K562 (cell line): ENCODE measurements at regions not wholly inside any gene's neighbourhood (a gene's known extent, or its start where the extent isn't known, plus 50 kb on each side); places are given as distances from the start of the nearest gene placed in this dataset.

Experiments
- ATAC-seq: fragments of 200-7000 bp; cut with Tn5 transposase; 3 replicates; pipeline ENCODE4 v1.9.1; 2020; ENCODE audit warnings: moderate library complexity
- BruUV-seq: library from RNA; stranded (reverse); fragments of 400-500 nt; replicated peaks from 2 replicates; lab custom pipeline; 2021; lab: Mats Ljungman, UMichigan
- CTCF ChIA-PET: fragments of 300-600 bp; formaldehyde crosslinking; extraction: SDS; loops from one replicate; lab custom pipeline; 2021; ENCODE audit warnings: low intra/inter-chr PET ratio; lab: Yijun Ruan, JAX
- POLR2A ChIA-PET: fragments of 300-600, 350-650 bp; sonication (Branson Sonifier 250); formaldehyde crosslinking; extraction: SDS; loops from one replicate; lab custom pipeline; 2021; ENCODE audit warnings: antibody characterized with exemption, inconsistent platforms; lab: Yijun Ruan, JAX
- DNase-seq, 4 experiments: peaks; one replicate each; pipeline versions ENCODE4 v3.0.0 to v3.0.0-alpha.2; 2011 to 2018; ENCODE audit warnings: low spot score in 3 of 4, mixed read lengths in 3 of 4; ENCODE audit errors: extremely low read depth in 1 of 4
- FAIRE-seq: peaks from 2 replicates; lab custom pipeline; 2011; peaks lifted over from hg19 to GRCh38; lab: Jason Lieb, UNC
- H2AFZ ChIP-seq: 2 replicates; pipeline ENCODE4 v1.6.0; 2011; ENCODE audit warnings: low read depth, low read length, control low read depth, inconsistent platforms
- H3K27ac ChIP-seq: fragments of 200-600 bp; 3 replicates; pipeline ENCODE4 v1.8.0; 2011; ENCODE audit warnings: low read depth, mild to moderate bottlenecking, control low read depth, inconsistent platforms, low read length, moderate library complexity, mixed read lengths; ENCODE audit errors: extremely low read depth
- H3K27me3 ChIP-seq, 2 experiments: fragments of 300-600 bp in 1 of 2; 2 replicates in 1 of 2; 3 replicates in 1 of 2; pipeline versions ENCODE4 v1.6.0 to v1.8.0; 2011; ENCODE audit warnings: inconsistent platforms in 2 of 2, low read length in 2 of 2, mild to moderate bottlenecking in 1 of 2, mixed read lengths in 1 of 2, moderate library complexity in 1 of 2; ENCODE audit not compliant: control insufficient read depth in 2 of 2, insufficient read depth in 2 of 2
- H3K36me3 ChIP-seq: fragments of 300-600 bp; 3 replicates; pipeline ENCODE4 v1.8.0; 2011; ENCODE audit warnings: mild to moderate bottlenecking, low read length, inconsistent platforms; ENCODE audit not compliant: control insufficient read depth, insufficient read depth
- H3K4me1 ChIP-seq, 2 experiments: fragments of 200-600 bp in 1 of 2; replicated peaks in 1 of 2; 2 replicates in 1 of 2; 3 replicates in 1 of 2; pipeline versions ENCODE4 v1.5.1 to v1.8.0; 2011; ENCODE audit warnings: inconsistent platforms in 2 of 2, low read length in 2 of 2, mild to moderate bottlenecking in 1 of 2, mixed read lengths in 1 of 2, moderate library complexity in 1 of 2; ENCODE audit not compliant: control insufficient read depth in 2 of 2, insufficient read depth in 2 of 2
- H3K4me2 ChIP-seq: 2 replicates; pipeline ENCODE4 v1.6.1; 2011; ENCODE audit warnings: low read length, control low read depth, inconsistent platforms, mixed read lengths; ENCODE audit not compliant: insufficient read depth
- H3K4me3 ChIP-seq: fragments of 200-600 bp; sonication (generic), shearing (Covaris generic); 2 replicates; pipeline ENCODE4 v1.5.1; 2016; ENCODE audit warnings: control low read depth, inconsistent platforms
- H3K79me2 ChIP-seq: fragments of 200-600 bp; 3 replicates; pipeline ENCODE4 v1.8.0; 2011; ENCODE audit warnings: low read length, inconsistent platforms; ENCODE audit not compliant: control insufficient read depth, insufficient read depth
- H3K9ac ChIP-seq, 2 experiments: 2 replicates each; pipeline versions ENCODE4 v1.6.0 to v1.6.1; 2011; ENCODE audit warnings: low read depth in 2 of 2, low read length in 2 of 2, control low read depth in 1 of 2, inconsistent platforms in 1 of 2, mild to moderate bottlenecking in 1 of 2, mixed read lengths in 1 of 2; ENCODE audit not compliant: insufficient read depth in 1 of 2
- H3K9me1 ChIP-seq: one replicate; pipeline ENCODE4 v1.6.0; 2011; ENCODE audit warnings: inconsistent platforms, mild to moderate bottlenecking, low read length, moderate library complexity; ENCODE audit not compliant: control insufficient read depth, insufficient read depth
- H3K9me3 ChIP-seq: replicated peaks from 2 replicates; pipeline ENCODE4 v1.5.1; 2011; ENCODE audit warnings: low read depth, low read length, inconsistent platforms; ENCODE audit not compliant: control insufficient read depth, insufficient read depth
- H4K20me1 ChIP-seq: replicated peaks from 2 replicates; pipeline ENCODE4 v1.6.1; 2011; ENCODE audit warnings: low read length, inconsistent platforms, mixed read lengths; ENCODE audit not compliant: control insufficient read depth, insufficient read depth
- BHLHE40 ChIP-seq: IDR thresholded peaks from 2 replicates; pipeline ENCODE4 v1.6.1; 2011; ENCODE audit warnings: low read length, improper control_type of control experiment
- BMI1 ChIP-seq: fragments of 150-350 bp; IDR thresholded peaks from 2 replicates; pipeline ENCODE4 v1.6.1; 2014; ENCODE audit warnings: low read length
- CCAR2 ChIP-seq: fragments of 200-400 bp; formaldehyde crosslinking; IDR thresholded peaks from 2 replicates; pipeline ENCODE4 v1.6.1; 2017; ENCODE audit warnings: mild to moderate bottlenecking, low read depth, low read length
- CCNT2 ChIP-seq: IDR thresholded peaks from 2 replicates; pipeline ENCODE4 v1.6.1; 2011; ENCODE audit warnings: borderline replicate concordance, low read depth, mild to moderate bottlenecking, moderate library complexity, mixed read lengths, low read length; ENCODE audit not compliant: insufficient read length; ENCODE audit errors: extremely low read depth
- ESRRA ChIP-seq: fragments of 450-650 bp; IDR thresholded peaks from 2 replicates; pipeline ENCODE4 v1.6.1; 2014; ENCODE audit warnings: low read depth, mild to moderate bottlenecking, moderate library complexity, borderline replicate concordance
- ILK ChIP-seq: fragments of 450-650 bp; IDR thresholded peaks from 2 replicates; pipeline ENCODE4 v1.6.1; 2016; ENCODE audit warnings: missing genetic modification characterization, low read depth, mild to moderate bottlenecking, missing compliant biosample characterization, moderate library complexity, borderline replicate concordance
- KLF10 ChIP-seq: fragments of 250-450 bp; sonication (Bioruptor Pico); IDR thresholded peaks from 2 replicates; pipeline ENCODE4 v1.6.1; 2021; ENCODE audit warnings: matching md5 sums
- PTTG1 ChIP-seq: fragments of 450-650 bp; IDR thresholded peaks from 2 replicates; pipeline ENCODE4 v1.6.1; 2016; ENCODE audit warnings: low read depth, mild to moderate bottlenecking, missing genetic modification characterization, missing compliant biosample characterization
- SRSF9 ChIP-seq: fragments of 200-400 bp; formaldehyde crosslinking; IDR thresholded peaks from 2 replicates; pipeline ENCODE4 v1.6.1; 2017; ENCODE audit warnings: low read depth, low read length, borderline replicate concordance
- STAT5A ChIP-seq: IDR thresholded peaks from 2 replicates; pipeline ENCODE4 v1.6.1; 2012; ENCODE audit warnings: low read length, inconsistent platforms, borderline replicate concordance
- ZBTB1 ChIP-seq: sonication (generic); formaldehyde crosslinking; IDR thresholded peaks from 2 replicates; pipeline ENCODE4 v1.8.1; 2023; ENCODE audit warnings: missing genetic modification reagents, low read depth, mild to moderate bottlenecking, borderline replicate concordance
- ZBTB17 ChIP-seq: fragments of 450-650 bp; formaldehyde crosslinking; IDR thresholded peaks from 2 replicates; pipeline ENCODE4 v1.4.0; 2020; ENCODE audit warnings: mild to moderate bottlenecking
- ZNF282 ChIP-seq: sonication (generic); formaldehyde crosslinking; IDR thresholded peaks from 2 replicates; pipeline ENCODE4 v1.8.1; 2023; ENCODE audit warnings: missing genetic modification reagents
- ZNF583 ChIP-seq: fragments of 250-450 bp; sonication (Bioruptor Pico); IDR thresholded peaks from 2 replicates; pipeline ENCODE4 v1.4.0; 2020
- WGBS: fragments of 100-300 bp; shearing (Covaris generic); methylation state at CpG from one replicate; pipeline ENCODE4 v1.1.6; 2016; ENCODE audit warnings: low coverage, mixed read lengths; ENCODE audit not compliant: insufficient coverage; ENCODE audit errors: missing lambda C conversion rate; 5-methylcytosine and 5-hydroxymethylcytosine counted together
- in situ Hi-C: fragments of 300-500 bp; cut with MboI; formaldehyde crosslinking; loops from 4 replicates; pipeline ENCODE4 v1.15.0; 2018; ENCODE audit warnings: inconsistent platforms, mixed read lengths
- intact Hi-C: fragments of 100-400 bp; cut with micrococcal nuclease; formaldehyde crosslinking; loops from 2 replicates; pipeline ENCODE4 v1.14.2; 2022
- TF ChIP-seq, protein P1 (sequence below): fragments of 450-650 bp; IDR thresholded peaks from 2 replicates; pipeline ENCODE4 v1.6.1; 2018; ENCODE audit not compliant: partially characterized antibody
- TF ChIP-seq, protein P2 (sequence below): fragments of 450-650 bp; IDR thresholded peaks from 2 replicates; pipeline ENCODE4 v1.6.1; 2016; ENCODE audit warnings: antibody characterized with exemption
- TF ChIP-seq, protein P3 (sequence below): sonication (generic); formaldehyde crosslinking; IDR thresholded peaks from 2 replicates; pipeline ENCODE4 v1.8.0; 2022; ENCODE audit warnings: mild to moderate bottlenecking, low read depth, missing genetic modification reagents

DNA sequence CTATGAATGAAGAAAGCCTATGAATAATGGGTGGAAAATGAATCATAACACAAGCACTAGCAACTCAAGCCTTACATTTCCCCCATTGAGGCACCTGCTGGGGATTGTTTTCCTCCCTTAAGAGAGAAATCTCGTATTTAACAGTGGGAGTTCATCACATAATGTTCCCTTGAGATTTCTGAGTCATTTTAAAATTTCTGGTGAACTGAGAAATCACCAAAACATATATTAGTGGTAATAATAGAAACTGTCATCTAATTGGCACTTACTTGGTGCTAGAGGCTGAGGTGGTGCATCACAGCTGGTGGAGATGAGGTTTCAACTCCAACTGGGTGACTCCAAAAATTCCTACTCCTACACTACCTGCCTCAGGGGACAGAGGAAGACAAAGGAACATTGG, 561.3 kb upstream of the LCORL start:
- H3K79me2 ChIP-seq, result no peaks in the 10 kb centered on the region
- H3K9me3 ChIP-seq, result no peaks in the 10 kb centered on the region
- H3K4me2 ChIP-seq, result no peak overlapping the region
- in situ Hi-C loops (loop anchor here (25.0 kb wide), 3 partner anchors 921 to 1221 kb away; no protein-coding TSS in a partner anchor), intact Hi-C loops (no loop called here)
- DNase-seq, result no peak
- H3K4me3 ChIP-seq, result no peak overlapping the region
- no peaks in the 10 kb centered on the region for H3K4me1 ChIP-seq
- H3K27ac ChIP-seq, result no peak overlapping the region
- WGBS, result 0% methylated on average over 1 of the region's 1 CpG
- no peaks in the 10 kb centered on the region for H3K9me1 ChIP-seq
- H3K9ac ChIP-seq, result no peak overlapping the region
- FAIRE-seq, result no peak
- no peak overlapping the region for H2AFZ ChIP-seq
- ChIA-PET CTCF (no interaction called here), POLR2A (no interaction called here)
- no peaks in the 10 kb centered on the region for H3K27me3 ChIP-seq
- no peaks in the 10 kb centered on the region for H4K20me1 ChIP-seq
- ATAC-seq, result no peak
- no peaks in the 10 kb centered on the region for H3K36me3 ChIP-seq
- no TSS peak for BruUV-seq
- TF ChIP-seq ILK (tag) (no peak), KLF10 (no peak), CCAR2 (no peak), CCNT2 (no peak), STAT5A (no peak), BHLHE40 (no peak), PTTG1 (tag) (no peak), ESRRA (no peak), ZNF583 (CRISPR knock-in tag) (no peak), ZBTB1 (CRISPR knock-in tag) (no peak), SRSF9 (no peak), ZBTB17 (CRISPR knock-in tag) (no peak), BMI1 (no peak), ZNF282 (CRISPR knock-in tag) (no peak)
- TF ChIP-seq, protein P1, sequence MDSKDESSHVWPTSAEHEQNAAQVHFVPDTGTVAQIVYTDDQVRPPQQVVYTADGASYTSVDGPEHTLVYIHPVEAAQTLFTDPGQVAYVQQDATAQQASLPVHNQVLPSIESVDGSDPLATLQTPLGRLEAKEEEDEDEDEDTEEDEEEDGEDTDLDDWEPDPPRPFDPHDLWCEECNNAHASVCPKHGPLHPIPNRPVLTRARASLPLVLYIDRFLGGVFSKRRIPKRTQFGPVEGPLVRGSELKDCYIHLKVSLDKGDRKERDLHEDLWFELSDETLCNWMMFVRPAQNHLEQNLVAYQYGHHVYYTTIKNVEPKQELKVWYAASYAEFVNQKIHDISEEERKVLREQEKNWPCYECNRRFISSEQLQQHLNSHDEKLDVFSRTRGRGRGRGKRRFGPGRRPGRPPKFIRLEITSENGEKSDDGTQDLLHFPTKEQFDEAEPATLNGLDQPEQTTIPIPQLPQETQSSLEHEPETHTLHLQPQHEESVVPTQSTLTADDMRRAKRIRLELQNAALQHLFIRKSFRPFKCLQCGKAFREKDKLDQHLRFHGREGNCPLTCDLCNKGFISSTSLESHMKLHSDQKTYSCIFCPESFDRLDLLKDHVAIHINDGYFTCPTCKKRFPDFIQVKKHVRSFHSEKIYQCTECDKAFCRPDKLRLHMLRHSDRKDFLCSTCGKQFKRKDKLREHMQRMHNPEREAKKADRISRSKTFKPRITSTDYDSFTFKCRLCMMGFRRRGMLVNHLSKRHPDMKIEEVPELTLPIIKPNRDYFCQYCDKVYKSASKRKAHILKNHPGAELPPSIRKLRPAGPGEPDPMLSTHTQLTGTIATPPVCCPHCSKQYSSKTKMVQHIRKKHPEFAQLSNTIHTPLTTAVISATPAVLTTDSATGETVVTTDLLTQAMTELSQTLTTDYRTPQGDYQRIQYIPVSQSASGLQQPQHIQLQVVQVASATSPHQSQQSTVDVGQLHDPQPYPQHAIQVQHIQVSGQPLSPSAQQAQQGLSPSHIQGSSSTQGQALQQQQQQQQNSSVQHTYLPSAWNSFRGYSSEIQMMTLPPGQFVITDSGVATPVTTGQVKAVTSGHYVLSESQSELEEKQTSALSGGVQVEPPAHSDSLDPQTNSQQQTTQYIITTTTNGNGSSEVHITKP, result no peak
- TF ChIP-seq, protein P2, sequence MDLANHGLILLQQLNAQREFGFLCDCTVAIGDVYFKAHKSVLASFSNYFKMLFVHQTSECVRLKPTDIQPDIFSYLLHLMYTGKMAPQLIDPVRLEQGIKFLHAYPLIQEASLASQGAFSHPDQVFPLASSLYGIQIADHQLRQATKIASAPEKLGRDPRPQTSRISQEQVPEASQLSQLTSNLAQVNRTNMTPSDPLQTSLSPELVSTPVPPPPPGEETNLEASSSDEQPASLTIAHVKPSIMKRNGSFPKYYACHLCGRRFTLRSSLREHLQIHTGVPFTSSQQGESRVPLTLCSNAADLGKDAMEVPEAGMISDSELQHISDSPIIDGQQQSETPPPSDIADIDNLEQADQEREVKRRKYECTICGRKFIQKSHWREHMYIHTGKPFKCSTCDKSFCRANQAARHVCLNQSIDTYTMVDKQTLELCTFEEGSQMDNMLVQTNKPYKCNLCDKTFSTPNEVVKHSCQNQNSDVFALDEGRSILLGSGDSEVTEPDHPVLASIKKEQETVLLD, result no peak
- TF ChIP-seq, protein P3, sequence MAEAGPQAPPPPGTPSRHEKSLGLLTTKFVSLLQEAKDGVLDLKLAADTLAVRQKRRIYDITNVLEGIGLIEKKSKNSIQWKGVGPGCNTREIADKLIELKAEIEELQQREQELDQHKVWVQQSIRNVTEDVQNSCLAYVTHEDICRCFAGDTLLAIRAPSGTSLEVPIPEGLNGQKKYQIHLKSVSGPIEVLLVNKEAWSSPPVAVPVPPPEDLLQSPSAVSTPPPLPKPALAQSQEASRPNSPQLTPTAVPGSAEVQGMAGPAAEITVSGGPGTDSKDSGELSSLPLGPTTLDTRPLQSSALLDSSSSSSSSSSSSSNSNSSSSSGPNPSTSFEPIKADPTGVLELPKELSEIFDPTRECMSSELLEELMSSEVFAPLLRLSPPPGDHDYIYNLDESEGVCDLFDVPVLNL (CRISPR knock-in tag), result no peak
